ENCODE measurements at regions not wholly inside any gene's neighbourhood (a gene's known extent, or its start where the extent isn't known, plus 50 kb on each side); places are given as distances from the start of the nearest gene placed in this dataset.

DNA sequence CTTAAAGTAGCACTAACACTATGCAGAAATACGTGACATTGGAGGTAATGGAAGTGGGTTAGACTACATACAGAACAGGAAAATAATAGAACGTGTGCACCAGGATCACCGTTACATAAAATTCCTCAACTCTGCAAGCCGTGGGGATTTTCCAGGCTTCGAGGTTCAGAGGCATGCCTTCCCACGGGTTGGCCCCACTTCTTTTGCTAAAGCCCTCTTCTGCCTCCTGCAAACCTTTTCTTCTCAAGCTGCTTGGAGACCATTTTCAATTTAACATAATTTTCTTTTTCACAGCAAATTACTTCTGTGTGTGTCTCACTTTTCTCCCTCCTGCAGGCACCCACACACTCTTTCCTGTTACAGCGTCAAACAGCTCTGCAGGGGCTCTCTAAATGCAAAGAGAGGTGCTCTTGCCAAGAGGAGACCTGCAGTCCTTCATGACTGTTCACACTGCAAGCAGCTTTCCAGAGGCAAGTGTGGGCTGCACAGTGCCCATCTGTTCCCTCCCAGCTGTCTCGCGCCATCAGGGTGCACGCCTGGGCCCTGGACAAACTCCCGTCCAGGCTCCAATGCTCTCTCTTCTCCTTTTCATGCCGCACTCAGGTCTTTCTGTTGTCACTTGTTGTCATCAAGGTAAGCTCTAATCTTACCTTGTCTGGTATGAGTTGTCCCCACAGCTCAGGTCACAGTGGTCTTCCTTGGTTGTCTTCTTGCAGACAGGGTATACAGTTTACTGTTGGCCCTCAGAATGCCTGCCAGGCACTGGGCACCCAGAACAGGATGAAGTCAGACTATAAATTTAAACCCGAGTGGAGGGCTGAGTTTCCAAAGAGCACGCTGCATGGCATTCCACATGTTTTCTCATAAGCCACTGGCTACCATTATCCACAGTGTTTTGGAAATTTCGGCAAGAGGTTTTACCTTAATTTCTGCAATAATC, 164.8 kb upstream of the GGTLC1 start:
- Histone ChIP-seq H3K9ac (ENCODE audit: low read length in 5 of 5) (no peak overlapping the region), H3K27me3 (ENCODE audit: control insufficient read depth in 5 of 5, insufficient read depth in 4 of 5, low read length in 5 of 5) (peaks cover 0 to 6% (median 3%) of the 10 kb centered on the region in 5 donors), H3K27ac (ENCODE audit: low read depth, low read length) (no peak overlapping the region), H3K36me3 (ENCODE audit: control insufficient read depth in 5 of 5, insufficient read depth in 5 of 5, low read length in 5 of 5) (no peaks in the 10 kb centered on the region), H3K9me3 (ENCODE audit: control insufficient read depth in 5 of 5, low read length in 5 of 5) (peaks cover 0 to 6% (median 5%) of the 10 kb centered on the region in 5 donors), H3K4me3 (ENCODE audit: low read depth in 1 of 5, low read length in 5 of 5) (no peak overlapping the region), H3K4me1 (ENCODE audit: control insufficient read depth in 5 of 5, insufficient read depth in 5 of 5, low read length in 5 of 5) (no peaks in the 10 kb centered on the region)

DNA sequence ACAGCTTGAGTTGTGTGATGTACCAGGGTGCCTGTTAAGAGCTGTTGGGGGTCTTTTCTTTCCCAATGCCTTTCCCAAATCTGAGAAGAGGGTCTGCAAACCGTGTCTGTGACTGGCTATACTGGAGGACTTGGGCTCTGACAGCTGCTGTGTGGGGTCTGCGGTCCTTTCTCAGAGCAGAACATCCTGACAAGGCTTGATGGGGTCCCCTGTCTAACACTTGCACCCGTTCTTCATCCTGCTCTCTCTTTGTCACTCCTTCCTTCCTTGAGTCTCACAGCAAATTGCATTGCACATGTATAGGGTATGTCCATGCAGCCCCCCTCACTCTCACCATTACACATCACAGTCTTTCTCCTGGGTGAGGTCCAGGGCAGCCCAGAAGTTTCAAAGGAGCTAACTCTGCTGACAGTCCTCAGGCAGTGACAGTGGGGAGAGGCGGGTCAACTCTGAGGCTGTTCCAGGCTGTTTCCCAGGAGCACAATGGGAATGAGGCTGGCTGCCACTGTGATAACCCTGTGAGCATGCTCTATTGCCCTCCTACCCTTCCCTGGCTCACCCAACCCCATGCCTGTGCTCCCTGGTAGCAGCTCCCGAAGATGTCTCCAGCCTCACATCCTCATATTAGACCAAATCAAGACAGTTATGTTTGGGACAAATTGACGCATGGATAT, 163.2 kb upstream of the GGTLC1 start:
- Histone ChIP-seq H3K4me3 (ENCODE audit: low read depth in 1 of 5, low read length in 5 of 5) (no peak overlapping the region), H3K9me3 (ENCODE audit: control insufficient read depth in 5 of 5, low read length in 5 of 5) (peaks cover 0 to 7% (median 5%) of the 10 kb centered on the region in 5 donors), H3K4me1 (ENCODE audit: control insufficient read depth in 5 of 5, insufficient read depth in 5 of 5, low read length in 5 of 5) (no peaks in the 10 kb centered on the region), H3K27me3 (ENCODE audit: control insufficient read depth in 5 of 5, insufficient read depth in 4 of 5, low read length in 5 of 5) (peaks cover 0 to 8% (median 3%) of the 10 kb centered on the region in 5 donors), H3K27ac (ENCODE audit: low read depth, low read length) (no peak overlapping the region), H3K36me3 (ENCODE audit: control insufficient read depth in 5 of 5, insufficient read depth in 5 of 5, low read length in 5 of 5) (no peaks in the 10 kb centered on the region), H3K9ac (ENCODE audit: low read length in 5 of 5) (no peak overlapping the region)

DNA sequence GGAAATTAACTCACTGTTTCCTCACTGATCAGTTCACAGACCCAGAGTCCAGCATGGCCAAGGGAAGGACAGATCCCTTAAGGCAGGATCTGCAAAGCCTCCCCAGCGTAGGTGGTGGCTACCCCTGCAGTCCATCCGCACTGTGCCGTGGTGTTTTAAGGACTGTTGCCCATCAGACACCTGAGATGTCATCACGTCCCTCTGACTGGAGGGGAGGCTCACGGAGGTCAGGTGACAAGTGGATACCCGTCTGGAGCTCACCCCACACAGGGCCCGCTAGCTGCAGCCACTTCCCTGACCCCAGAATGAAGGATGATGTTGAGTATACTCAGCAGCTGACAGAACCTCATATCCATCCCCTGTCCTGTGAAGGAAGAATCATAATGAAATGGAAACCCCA, 161.8 kb upstream of the GGTLC1 start:
- Histone ChIP-seq H3K9ac (ENCODE audit: low read length in 5 of 5) (no peak overlapping the region), H3K4me1 (ENCODE audit: control insufficient read depth in 5 of 5, insufficient read depth in 5 of 5, low read length in 5 of 5) (no peaks in the 10 kb centered on the region), H3K27me3 (ENCODE audit: control insufficient read depth in 5 of 5, insufficient read depth in 4 of 5, low read length in 5 of 5) (peaks cover 0 to 8% (median 3%) of the 10 kb centered on the region in 5 donors), H3K9me3 (ENCODE audit: control insufficient read depth in 5 of 5, low read length in 5 of 5) (peaks cover 0 to 7% (median 5%) of the 10 kb centered on the region in 5 donors), H3K36me3 (ENCODE audit: control insufficient read depth in 5 of 5, insufficient read depth in 5 of 5, low read length in 5 of 5) (no peaks in the 10 kb centered on the region), H3K4me3 (ENCODE audit: low read depth in 1 of 5, low read length in 5 of 5) (no peak overlapping the region), H3K27ac (ENCODE audit: low read depth, low read length) (no peak overlapping the region)

- Histone ChIP-seq H3K4me1 (ENCODE audit: control insufficient read depth in 5 of 5, insufficient read depth in 5 of 5, low read length in 5 of 5) (no peaks in the 10 kb centered on the region), H3K36me3 (ENCODE audit: control insufficient read depth in 5 of 5, insufficient read depth in 5 of 5, low read length in 5 of 5) (no peaks in the 10 kb centered on the region), H3K9me3 (ENCODE audit: control insufficient read depth in 5 of 5, low read length in 5 of 5) (peaks cover 0 to 7% (median 5%) of the 10 kb centered on the region in 5 donors), H3K9ac (ENCODE audit: low read length in 5 of 5) (no peak overlapping the region), H3K27me3 (ENCODE audit: control insufficient read depth in 5 of 5, insufficient read depth in 4 of 5, low read length in 5 of 5) (peaks cover 0 to 8% (median 3%) of the 10 kb centered on the region in 5 donors), H3K4me3 (ENCODE audit: low read depth in 1 of 5, low read length in 5 of 5) (no peak overlapping the region), H3K27ac (ENCODE audit: low read depth, low read length) (no peak overlapping the region)
Observed at GRCh38 chr20:24149881-24150307, 161.3 kb upstream of the GGTLC1 start.

DNA sequence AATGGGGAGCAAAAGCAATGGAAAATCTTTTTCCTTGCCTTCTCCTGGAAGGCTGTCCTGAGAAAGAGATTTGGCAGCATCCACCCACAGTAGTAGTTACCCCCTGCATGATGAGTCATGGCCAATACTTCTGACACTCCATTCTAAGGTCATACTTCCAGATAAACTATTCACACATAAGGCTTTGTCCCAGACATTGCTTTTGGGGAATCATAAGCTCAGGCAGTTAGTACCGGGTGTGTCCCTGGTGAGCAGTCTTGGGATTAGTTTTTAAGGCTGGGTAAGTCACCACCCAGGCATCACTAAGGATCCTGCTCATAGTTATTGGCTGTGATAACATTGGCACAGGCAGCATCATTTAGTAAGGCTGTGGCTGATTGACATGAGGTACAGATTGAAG, 160.6 kb upstream of the GGTLC1 start:
- Histone ChIP-seq H3K27me3 (ENCODE audit: control insufficient read depth in 5 of 5, insufficient read depth in 4 of 5, low read length in 5 of 5) (peaks cover 0 to 8% (median 3%) of the 10 kb centered on the region in 5 donors), H3K4me1 (ENCODE audit: control insufficient read depth in 5 of 5, insufficient read depth in 5 of 5, low read length in 5 of 5) (no peaks in the 10 kb centered on the region), H3K4me3 (ENCODE audit: low read depth in 1 of 5, low read length in 5 of 5) (no peak overlapping the region), H3K27ac (ENCODE audit: low read depth, low read length) (no peak overlapping the region), H3K9ac (ENCODE audit: low read length in 5 of 5) (no peak overlapping the region), H3K9me3 (ENCODE audit: control insufficient read depth in 5 of 5, low read length in 5 of 5) (peaks cover 0 to 7% (median 5%) of the 10 kb centered on the region in 5 donors), H3K36me3 (ENCODE audit: control insufficient read depth in 5 of 5, insufficient read depth in 5 of 5, low read length in 5 of 5) (no peaks in the 10 kb centered on the region)

DNA sequence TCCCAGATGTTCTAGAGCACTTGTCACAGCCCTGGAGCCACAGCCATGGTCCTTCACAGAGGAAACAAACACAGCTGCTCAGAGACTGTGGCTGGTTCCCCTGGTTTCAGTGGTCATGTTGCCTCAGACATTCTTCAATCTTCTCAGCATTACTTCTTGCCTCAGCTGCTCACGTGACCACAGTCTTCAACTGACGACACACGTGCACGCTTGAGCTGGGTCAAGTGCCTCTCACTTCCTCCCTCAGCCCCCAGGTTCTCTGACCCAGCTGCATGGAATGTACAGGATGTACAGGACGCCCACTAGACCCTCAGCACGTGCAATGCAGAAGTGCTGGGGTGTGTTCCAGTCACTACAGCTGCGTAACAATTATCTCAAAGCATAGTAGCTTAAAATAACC, 159.8 kb upstream of the GGTLC1 start:
- Histone ChIP-seq H3K9me3 (ENCODE audit: control insufficient read depth in 5 of 5, low read length in 5 of 5) (peaks cover 0 to 7% (median 5%) of the 10 kb centered on the region in 5 donors), H3K27ac (ENCODE audit: low read depth, low read length) (no peak overlapping the region), H3K36me3 (ENCODE audit: control insufficient read depth in 5 of 5, insufficient read depth in 5 of 5, low read length in 5 of 5) (no peaks in the 10 kb centered on the region), H3K27me3 (ENCODE audit: control insufficient read depth in 5 of 5, insufficient read depth in 4 of 5, low read length in 5 of 5) (peaks cover 2 to 5% (median 4%) of the 10 kb centered on the region in 5 donors), H3K4me3 (ENCODE audit: low read depth in 1 of 5, low read length in 5 of 5) (no peak overlapping the region), H3K4me1 (ENCODE audit: control insufficient read depth in 5 of 5, insufficient read depth in 5 of 5, low read length in 5 of 5) (no peaks in the 10 kb centered on the region), H3K9ac (ENCODE audit: low read length in 5 of 5) (no peak overlapping the region)

DNA sequence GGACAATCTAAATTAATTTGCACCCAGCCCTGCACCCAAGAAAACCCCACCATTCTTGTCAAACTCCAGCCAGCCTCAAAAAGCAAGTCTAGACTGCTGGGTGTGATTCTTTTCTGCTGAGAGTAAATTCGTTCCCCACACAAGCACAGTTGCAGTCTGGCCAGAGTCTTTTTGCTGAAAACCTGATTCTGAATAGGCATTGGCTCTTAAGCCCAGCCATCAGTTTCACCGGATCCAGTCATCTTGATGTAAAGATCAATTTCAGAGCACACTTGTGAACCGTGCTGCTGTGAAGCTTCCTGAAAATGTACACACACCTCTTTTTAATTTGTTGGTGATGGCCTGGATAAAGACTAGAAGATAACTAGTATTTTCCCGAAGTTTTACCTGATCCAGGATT, 159.4 kb upstream of the GGTLC1 start:
- Histone ChIP-seq H3K4me1 (ENCODE audit: control insufficient read depth in 5 of 5, insufficient read depth in 5 of 5, low read length in 5 of 5) (no peaks in the 10 kb centered on the region), H3K4me3 (ENCODE audit: low read depth in 1 of 5, low read length in 5 of 5) (no peak overlapping the region), H3K36me3 (ENCODE audit: control insufficient read depth in 5 of 5, insufficient read depth in 5 of 5, low read length in 5 of 5) (no peaks in the 10 kb centered on the region), H3K9me3 (ENCODE audit: control insufficient read depth in 5 of 5, low read length in 5 of 5) (peaks cover 0 to 7% (median 5%) of the 10 kb centered on the region in 5 donors), H3K27ac (ENCODE audit: low read depth, low read length) (no peak overlapping the region), H3K27me3 (ENCODE audit: control insufficient read depth in 5 of 5, insufficient read depth in 4 of 5, low read length in 5 of 5) (peaks cover 0 to 5% (median 3%) of the 10 kb centered on the region in 5 donors), H3K9ac (ENCODE audit: low read length in 5 of 5) (no peak overlapping the region)

DNA sequence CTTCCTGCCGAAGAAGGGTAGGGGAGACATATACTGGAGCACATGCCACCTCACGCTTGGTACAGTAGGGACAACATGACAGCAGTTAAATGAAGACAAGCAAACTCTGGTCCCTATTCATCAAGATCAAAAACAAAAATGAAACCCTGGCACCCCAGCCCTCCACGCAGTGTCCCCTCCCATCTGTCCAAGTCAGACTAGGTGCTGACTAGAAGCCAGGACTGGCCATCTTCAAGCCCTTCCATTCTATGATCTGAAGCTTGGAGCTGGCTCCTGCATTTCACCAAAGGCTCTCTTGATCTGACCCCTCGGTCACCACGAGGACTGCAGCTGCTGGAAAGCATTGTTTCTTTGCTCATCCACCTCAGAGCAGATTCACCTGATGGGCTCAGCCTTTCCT, 158.9 kb upstream of the GGTLC1 start:
- Histone ChIP-seq H3K9ac (ENCODE audit: low read length in 5 of 5) (no peak overlapping the region), H3K36me3 (ENCODE audit: control insufficient read depth in 5 of 5, insufficient read depth in 5 of 5, low read length in 5 of 5) (no peaks in the 10 kb centered on the region), H3K4me3 (ENCODE audit: low read depth in 1 of 5, low read length in 5 of 5) (no peak overlapping the region), H3K27ac (ENCODE audit: low read depth, low read length) (no peak overlapping the region), H3K9me3 (ENCODE audit: control insufficient read depth in 5 of 5, low read length in 5 of 5) (peaks cover 0 to 7% (median 5%) of the 10 kb centered on the region in 5 donors), H3K27me3 (ENCODE audit: control insufficient read depth in 5 of 5, insufficient read depth in 4 of 5, low read length in 5 of 5) (peaks cover 0 to 5% (median 3%) of the 10 kb centered on the region in 5 donors), H3K4me1 (ENCODE audit: control insufficient read depth in 5 of 5, insufficient read depth in 5 of 5, low read length in 5 of 5) (no peaks in the 10 kb centered on the region)

GRCh38 chr20:24146231-24146634, 157.7 kb upstream of the GGTLC1 start:
- Histone ChIP-seq H3K27me3 (ENCODE audit: control insufficient read depth in 5 of 5, insufficient read depth in 4 of 5, low read length in 5 of 5) (peaks cover 0 to 5% (median 3%) of the 10 kb centered on the region in 5 donors), H3K9me3 (ENCODE audit: control insufficient read depth in 5 of 5, low read length in 5 of 5) (peaks cover 0 to 10% (median 7%) of the 10 kb centered on the region in 5 donors), H3K4me3 (ENCODE audit: low read depth in 1 of 5, low read length in 5 of 5) (no peak overlapping the region), H3K4me1 (ENCODE audit: control insufficient read depth in 5 of 5, insufficient read depth in 5 of 5, low read length in 5 of 5) (no peaks in the 10 kb centered on the region), H3K36me3 (ENCODE audit: control insufficient read depth in 5 of 5, insufficient read depth in 5 of 5, low read length in 5 of 5) (no peaks in the 10 kb centered on the region), H3K9ac (ENCODE audit: low read length in 5 of 5) (no peak overlapping the region), H3K27ac (ENCODE audit: low read depth, low read length) (no peak overlapping the region)

DNA sequence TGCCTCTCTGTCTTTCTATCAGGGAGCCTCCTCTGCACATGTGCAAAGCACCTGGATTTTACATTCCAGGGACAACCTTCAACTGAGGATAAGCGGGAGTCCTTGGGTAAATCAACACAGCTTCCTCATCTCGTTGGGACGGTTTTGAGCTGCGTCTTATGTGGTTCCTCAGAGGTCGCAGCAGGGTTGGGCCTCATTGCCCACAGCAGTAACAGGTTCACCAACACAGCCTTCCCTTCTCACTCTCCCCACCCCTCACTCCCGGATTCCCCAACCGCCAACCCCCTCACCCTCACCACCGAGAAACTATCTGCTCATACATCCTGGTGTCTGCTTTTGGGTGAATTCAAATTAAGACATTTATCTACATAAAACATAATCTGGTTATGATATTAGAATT, 155.8 kb upstream of the GGTLC1 start:
- Histone ChIP-seq H3K4me1 (ENCODE audit: control insufficient read depth in 5 of 5, insufficient read depth in 5 of 5, low read length in 5 of 5) (no peaks in the 10 kb centered on the region), H3K9ac (ENCODE audit: low read length in 5 of 5) (no peak overlapping the region), H3K27ac (ENCODE audit: low read depth, low read length) (no peak overlapping the region), H3K36me3 (ENCODE audit: control insufficient read depth in 5 of 5, insufficient read depth in 5 of 5, low read length in 5 of 5) (no peaks in the 10 kb centered on the region), H3K9me3 (ENCODE audit: control insufficient read depth in 5 of 5, low read length in 5 of 5) (peaks cover 0 to 11% (median 9%) of the 10 kb centered on the region in 5 donors), H3K27me3 (ENCODE audit: control insufficient read depth in 5 of 5, insufficient read depth in 4 of 5, low read length in 5 of 5) (peaks cover 0 to 9% (median 3%) of the 10 kb centered on the region in 5 donors), H3K4me3 (ENCODE audit: low read depth in 1 of 5, low read length in 5 of 5) (no peak overlapping the region)
